Panc1 (cell line): ENCODE measurements at regions not wholly inside any gene's neighbourhood (a gene's known extent, or its start where the extent isn't known, plus 50 kb on each side); places are given as distances from the start of the nearest gene placed in this dataset.
"Not testable (repeated sequence)": the region's sequence is repeated elsewhere in the genome, so short reads cannot be mapped to it uniquely, and the experiment has no call there.

ENCODE experiments used
- ATAC-seq: fragments of 200-7000 bp; cut with Tn5 transposase; 2 replicates; pipeline ENCODE4 v1.9.1; 2020; ENCODE audit warnings: mild to moderate bottlenecking, moderate library complexity
- BruUV-seq: library from RNA; stranded (reverse); fragments of 400-500 nt; replicated peaks from 2 replicates; lab custom pipeline; 2021; lab: Mats Ljungman, UMichigan
- CTCF ChIA-PET: fragments of 300-600 bp; sonication (Branson Sonifier 250); formaldehyde crosslinking; loops from one replicate; lab custom pipeline; 2022; ENCODE audit warnings: antibody characterized with exemption; lab: Charles Lee
- POLR2A ChIA-PET: fragments of 300-600 bp; sonication (Branson Sonifier 250); formaldehyde crosslinking; loops from one replicate; lab custom pipeline; 2022; ENCODE audit warnings: antibody characterized with exemption; lab: Charles Lee
- DNase-seq: peaks from one replicate; pipeline ENCODE4 v3.0.0-alpha.2; 2010; ENCODE audit warnings: low read depth, low spot score
- H3K27ac ChIP-seq: 2 replicates; pipeline ENCODE4 v1.5.1; 2011; ENCODE audit warnings: mild to moderate bottlenecking, low read length, inconsistent platforms
- H3K27me3 ChIP-seq: fragments of 200-500 bp; sonication (Bioruptor generic); 2 replicates; pipeline ENCODE4 v1.6.0; 2014; ENCODE audit warnings: low read length, inconsistent platforms; ENCODE audit not compliant: control insufficient read depth, insufficient read depth
- H3K36me3 ChIP-seq: fragments of 200-500 bp; sonication (Bioruptor generic); 2 replicates; pipeline ENCODE4 v1.5.1; 2014; ENCODE audit warnings: inconsistent platforms, mild to moderate bottlenecking, low read length, moderate library complexity; ENCODE audit not compliant: control insufficient read depth, insufficient read depth
- H3K4me1 ChIP-seq: 2 replicates; pipeline ENCODE4 v1.5.1; 2011; ENCODE audit warnings: inconsistent platforms, mild to moderate bottlenecking, low read length, moderate library complexity; ENCODE audit not compliant: control insufficient read depth, insufficient read depth
- H3K4me3 ChIP-seq, 2 experiments: 2 replicates each; pipeline ENCODE4 v1.5.1; 2011 to 2012; ENCODE audit warnings: low read depth in 2 of 2, low read length in 2 of 2, mild to moderate bottlenecking in 2 of 2, inconsistent platforms in 1 of 2, moderate library complexity in 1 of 2
- H3K9me3 ChIP-seq: fragments of 200-500 bp; sonication (Bioruptor generic); 2 replicates; pipeline ENCODE4 v1.5.1; 2014; ENCODE audit warnings: low read depth, mild to moderate bottlenecking, inconsistent platforms, low read length, moderate library complexity; ENCODE audit not compliant: control insufficient read depth, insufficient read depth
- POLR2AphosphoS5 ChIP-seq: IDR thresholded peaks from 2 replicates; pipeline ENCODE4 v1.6.1; 2012; ENCODE audit warnings: mild to moderate bottlenecking, low read depth, low read length, moderate library complexity
- REST ChIP-seq, 2 experiments: IDR thresholded peaks; 2 replicates each; pipeline ENCODE4 v1.6.1; 2011 to 2012; ENCODE audit warnings: low read depth in 2 of 2, control low read depth in 1 of 2, low read length in 1 of 2, mild to moderate bottlenecking in 1 of 2, moderate library complexity in 1 of 2; ENCODE audit not compliant: insufficient read depth in 1 of 2
- SIN3A ChIP-seq: IDR thresholded peaks from 2 replicates; pipeline ENCODE4 v1.6.1; 2012; ENCODE audit warnings: low read depth, mild to moderate bottlenecking, low read length, moderate library complexity, borderline replicate concordance; ENCODE audit not compliant: insufficient read depth
- TCF7L2 ChIP-seq: IDR thresholded peaks from 2 replicates; pipeline ENCODE4 v1.6.1; 2011; ENCODE audit warnings: mild to moderate bottlenecking, low read depth, low read length, inconsistent platforms
- in situ Hi-C: cut with HindIII; loops from 2 replicates; pipeline ENCODE4 v1.10.0; 2016; ENCODE audit warnings: low sequenced_read_pairs, low pct_unique_long_range_greater_than_20kb
- intact Hi-C: fragments of 100-400 bp; cut with micrococcal nuclease; formaldehyde crosslinking; loops from one replicate; pipeline ENCODE4 v1.10.0; 2022; ENCODE audit not compliant: unreplicated experiment
- TF ChIP-seq, protein P1 (sequence below): fragments of 450-650 bp; IDR thresholded peaks from 2 replicates; pipeline ENCODE4 v1.5.1; 2017; ENCODE audit warnings: mild to moderate bottlenecking

- no peaks in the 10 kb centered on the region for H3K4me1 ChIP-seq
- H3K27me3 ChIP-seq = no peaks in the 10 kb centered on the region
- intact Hi-C loops (no loop called here), in situ Hi-C loops (no loop called here)
- ATAC-seq (no peak), DNase-seq (no peak)
- H3K4me3 ChIP-seq = no peak overlapping the region
- ChIA-PET POLR2A (no interaction called here), CTCF (no interaction called here)
- no TSS peak for BruUV-seq
- no peak for TF ChIP-seq POLR2AphosphoS5
- no peak for TF ChIP-seq REST (IDR thresholded peaks at IDR 0.05; ENCODE audit: insufficient read depth in 1 of 2, low read depth in 2 of 2, low read length in 1 of 2)
- TF ChIP-seq, protein P1, sequence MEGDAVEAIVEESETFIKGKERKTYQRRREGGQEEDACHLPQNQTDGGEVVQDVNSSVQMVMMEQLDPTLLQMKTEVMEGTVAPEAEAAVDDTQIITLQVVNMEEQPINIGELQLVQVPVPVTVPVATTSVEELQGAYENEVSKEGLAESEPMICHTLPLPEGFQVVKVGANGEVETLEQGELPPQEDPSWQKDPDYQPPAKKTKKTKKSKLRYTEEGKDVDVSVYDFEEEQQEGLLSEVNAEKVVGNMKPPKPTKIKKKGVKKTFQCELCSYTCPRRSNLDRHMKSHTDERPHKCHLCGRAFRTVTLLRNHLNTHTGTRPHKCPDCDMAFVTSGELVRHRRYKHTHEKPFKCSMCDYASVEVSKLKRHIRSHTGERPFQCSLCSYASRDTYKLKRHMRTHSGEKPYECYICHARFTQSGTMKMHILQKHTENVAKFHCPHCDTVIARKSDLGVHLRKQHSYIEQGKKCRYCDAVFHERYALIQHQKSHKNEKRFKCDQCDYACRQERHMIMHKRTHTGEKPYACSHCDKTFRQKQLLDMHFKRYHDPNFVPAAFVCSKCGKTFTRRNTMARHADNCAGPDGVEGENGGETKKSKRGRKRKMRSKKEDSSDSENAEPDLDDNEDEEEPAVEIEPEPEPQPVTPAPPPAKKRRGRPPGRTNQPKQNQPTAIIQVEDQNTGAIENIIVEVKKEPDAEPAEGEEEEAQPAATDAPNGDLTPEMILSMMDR = no peak
- no peak for TF ChIP-seq TCF7L2
- no peak for TF ChIP-seq SIN3A
- H3K27ac ChIP-seq = no peak overlapping the region
- H3K9me3 ChIP-seq = no peaks in the 10 kb centered on the region
- no peaks in the 10 kb centered on the region for H3K36me3 ChIP-seq
Measured at GRCh38 chr1:66478116-66478515, 55.8 kb upstream of the SGIP1 start.

- Histone ChIP-seq H3K4me3 (no peak overlapping the region), H3K27ac (no peak overlapping the region), H3K27me3 (no peaks in the 10 kb centered on the region), H3K9me3 (no peaks in the 10 kb centered on the region), H3K36me3 (no peaks in the 10 kb centered on the region), H3K4me1 (no peaks in the 10 kb centered on the region)
- ATAC-seq (no peak), DNase-seq (no peak)
- CTCF ChIA-PET = no interaction called here
- TF ChIP-seq REST (IDR thresholded peaks at IDR 0.05; ENCODE audit: insufficient read depth in 1 of 2, low read depth in 2 of 2, low read length in 1 of 2) = no peak
- no peak for TF ChIP-seq SIN3A
- no peak for TF ChIP-seq POLR2AphosphoS5
- no peak for TF ChIP-seq TCF7L2
- TF ChIP-seq, protein P1 = no peak
- in situ Hi-C loops (no loop called here), intact Hi-C loops (no loop called here)
- POLR2A ChIA-PET = no interaction called here
- BruUV-seq = no TSS peak
Measured at GRCh38 chr1:66480162-66480561, 53.8 kb upstream of the SGIP1 start.

GRCh38 chr1:66481215-66481614, 52.7 kb upstream of the SGIP1 start:
- H3K27me3 ChIP-seq, H3K36me3 ChIP-seq, H3K4me3 ChIP-seq, ATAC-seq, in situ Hi-C loops, BruUV-seq, H3K9me3 ChIP-seq, intact Hi-C loops, DNase-seq, H3K27ac ChIP-seq, CTCF ChIA-PET, H3K4me1 ChIP-seq, POLR2A ChIA-PET: not testable (repeated sequence)
